HG03432 (cell line): ENCODE measurements at regions not wholly inside any gene's neighbourhood (a gene's known extent, or its start where the extent isn't known, plus 50 kb on each side); places are given as distances from the start of the nearest gene placed in this dataset.

Experiments
- ATAC-seq: cut with Tn5 transposase; IDR thresholded peaks from one replicate; pipeline ENCODE4 v1.9.1; 2021; ENCODE audit warnings: mild to moderate bottlenecking, moderate library complexity; ENCODE audit not compliant: unreplicated experiment

DNA sequence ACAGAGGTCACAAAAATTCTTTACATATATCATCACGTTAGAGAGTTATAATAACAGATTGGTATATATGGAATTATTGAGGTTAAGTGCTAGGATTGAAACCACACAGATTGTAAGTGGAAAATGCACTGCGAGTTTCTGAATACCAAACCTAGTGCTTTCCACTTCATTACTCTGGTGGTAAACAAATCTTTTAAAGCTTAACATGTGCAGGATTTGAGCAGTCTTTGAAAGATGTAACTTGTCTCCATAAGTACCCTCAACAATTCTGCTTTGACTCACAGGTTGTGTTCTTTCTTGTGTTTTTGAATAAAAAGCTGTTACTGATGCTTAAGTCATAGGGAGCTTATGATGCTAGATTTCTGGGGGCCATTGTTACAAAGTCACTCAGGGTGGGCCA lies 314.7 kb upstream of the DACH1 start:
- no peak for ATAC-seq

GRCh38 chr13:72180253-72180952 lies 313.4 kb upstream of the DACH1 start:
- no peak for ATAC-seq

GRCh38 chr13:72174549-72174948 lies 307.5 kb upstream of the DACH1 start:
- ATAC-seq, result no peak

GRCh38 chr13:72170571-72170970 lies 303.6 kb upstream of the DACH1 start:
- no peak for ATAC-seq

DNA sequence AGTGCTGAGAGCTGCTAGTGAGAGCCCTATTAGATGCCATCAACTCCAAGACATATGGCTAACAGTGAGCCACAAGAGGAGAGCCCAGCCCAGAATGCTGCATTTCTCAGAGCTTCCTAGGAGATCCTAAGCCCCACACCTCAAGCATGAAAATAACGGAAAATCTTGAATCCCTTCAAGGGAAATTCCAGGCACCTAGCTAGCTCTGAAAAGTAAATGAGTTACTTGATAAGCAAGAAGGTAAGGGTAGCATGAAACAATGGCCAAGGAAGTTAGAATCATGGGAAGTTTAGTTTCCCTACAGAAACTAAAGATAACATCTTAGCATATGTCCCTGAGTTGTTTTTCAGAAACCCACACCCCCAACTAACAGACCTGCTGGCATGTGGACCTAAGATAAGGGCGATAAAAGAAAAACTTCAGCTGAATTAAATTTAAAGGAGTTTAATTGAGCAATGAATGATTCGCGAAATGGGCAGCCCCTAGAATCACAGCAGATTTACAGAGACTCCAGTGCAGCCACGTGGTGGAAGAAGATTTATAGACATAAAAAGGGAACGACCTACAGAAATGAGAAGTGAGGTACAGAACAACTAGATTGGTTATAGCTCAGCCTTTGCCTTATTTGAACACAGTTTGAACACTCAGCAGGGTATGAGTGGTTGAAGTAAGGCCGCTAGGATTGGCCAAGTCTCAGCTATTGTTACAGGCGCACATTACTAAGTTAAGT lies 301.3 kb upstream of the DACH1 start:
- no peak for ATAC-seq

GRCh38 chr13:72166102-72166650 lies 299.2 kb upstream of the DACH1 start:
- ATAC-seq, result peak; percentile 37

- no peak for ATAC-seq
Measured at GRCh38 chr13:72165276-72165675, 298.3 kb upstream of the DACH1 start.

DNA sequence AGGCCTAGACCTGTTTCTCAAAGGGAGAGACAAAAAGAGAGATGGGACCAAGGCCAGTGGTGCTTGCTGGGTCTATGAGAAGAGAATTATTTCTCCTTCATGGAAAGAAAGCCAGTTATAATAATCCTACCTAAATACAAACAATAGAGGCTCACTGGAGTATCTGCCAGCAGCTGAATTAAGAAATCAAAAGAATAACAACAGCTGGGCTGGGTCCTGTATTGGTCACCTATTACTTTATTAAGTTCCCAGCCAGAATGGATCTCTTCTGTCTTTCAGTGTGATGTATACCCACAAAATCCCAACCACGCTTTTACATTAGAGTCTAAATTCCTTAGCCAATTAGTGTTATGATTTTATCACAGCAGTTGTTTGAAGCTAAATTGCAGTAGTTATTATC lies 297.8 kb upstream of the DACH1 start:
- ATAC-seq, result no peak

GRCh38 chr13:72163678-72164077 lies 296.7 kb upstream of the DACH1 start:
- no peak for ATAC-seq

DNA sequence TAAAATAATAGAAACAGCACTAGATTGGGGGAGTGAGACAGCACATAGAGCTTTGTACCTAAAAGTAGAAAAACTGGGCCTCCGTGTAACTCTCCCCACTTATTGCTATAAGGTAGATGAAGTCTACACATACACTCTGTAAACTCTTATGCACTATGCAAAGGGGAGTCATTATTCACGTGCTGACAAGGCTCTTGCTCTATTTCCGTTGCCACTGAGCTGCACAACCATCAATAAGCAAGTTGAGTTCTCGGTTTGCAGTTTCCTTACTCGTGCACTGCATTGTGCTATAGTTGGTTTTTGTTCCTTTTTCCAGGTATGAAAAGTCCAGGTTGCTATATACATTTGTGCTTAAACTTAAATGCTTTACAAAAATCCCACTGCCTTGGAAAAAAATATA lies 294.0 kb upstream of the DACH1 start:
- ATAC-seq, result peak; percentile 61

- ATAC-seq, result no peak
Measured at GRCh38 chr13:72156760-72157159, 289.8 kb upstream of the DACH1 start.

DNA sequence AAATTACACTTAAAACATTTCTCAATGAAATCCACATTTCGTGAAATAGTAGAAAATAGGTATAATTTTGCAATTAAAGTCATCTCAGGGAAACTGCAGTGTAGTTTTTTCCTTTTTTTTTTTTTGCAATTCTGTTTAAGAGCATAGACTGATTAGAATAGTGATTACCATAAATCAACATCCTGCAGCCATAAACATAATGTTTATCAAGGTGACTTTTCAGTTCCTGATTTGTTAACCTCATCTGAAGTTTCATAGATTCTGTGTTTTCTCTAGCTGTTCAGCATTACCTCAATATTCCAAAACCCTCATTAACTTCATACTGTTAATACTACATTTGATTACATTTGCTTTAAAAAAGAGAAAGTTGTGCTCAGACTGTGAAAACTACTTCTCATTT lies 286.3 kb upstream of the DACH1 start:
- ATAC-seq, result no peak

DNA sequence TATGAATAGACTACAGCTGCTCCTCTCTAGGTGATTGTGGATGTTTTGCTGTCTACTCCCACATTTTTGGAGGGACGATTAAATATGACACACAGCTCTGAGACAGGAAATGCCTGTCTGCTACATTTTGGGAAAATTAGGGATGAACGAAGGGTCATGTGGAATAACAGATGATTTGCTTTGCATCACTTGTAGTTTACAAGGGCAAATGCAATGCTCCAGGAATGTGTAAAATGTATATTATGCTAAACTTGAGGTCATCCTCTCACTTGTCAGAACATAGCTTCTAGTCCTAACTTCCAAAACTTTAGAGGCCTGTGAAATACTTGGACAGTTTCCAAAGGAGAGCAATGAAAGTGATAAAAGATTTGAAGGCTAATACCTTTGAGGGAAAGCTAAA lies 284.2 kb upstream of the DACH1 start:
- ATAC-seq, result no peak

- ATAC-seq, result no peak
Measured at GRCh38 chr13:72150502-72150901, 283.5 kb upstream of the DACH1 start.

GRCh38 chr13:72149701-72150100 lies 282.7 kb upstream of the DACH1 start:
- no peak for ATAC-seq

GRCh38 chr13:72146816-72147215 lies 279.8 kb upstream of the DACH1 start:
- no peak for ATAC-seq

- no peak for ATAC-seq
Measured at GRCh38 chr13:72145383-72145782, 278.4 kb upstream of the DACH1 start.

GRCh38 chr13:72144636-72145035 lies 277.6 kb upstream of the DACH1 start:
- ATAC-seq, result no peak

GRCh38 chr13:72141855-72142519 lies 275.0 kb upstream of the DACH1 start:
- ATAC-seq, result no peak

DNA sequence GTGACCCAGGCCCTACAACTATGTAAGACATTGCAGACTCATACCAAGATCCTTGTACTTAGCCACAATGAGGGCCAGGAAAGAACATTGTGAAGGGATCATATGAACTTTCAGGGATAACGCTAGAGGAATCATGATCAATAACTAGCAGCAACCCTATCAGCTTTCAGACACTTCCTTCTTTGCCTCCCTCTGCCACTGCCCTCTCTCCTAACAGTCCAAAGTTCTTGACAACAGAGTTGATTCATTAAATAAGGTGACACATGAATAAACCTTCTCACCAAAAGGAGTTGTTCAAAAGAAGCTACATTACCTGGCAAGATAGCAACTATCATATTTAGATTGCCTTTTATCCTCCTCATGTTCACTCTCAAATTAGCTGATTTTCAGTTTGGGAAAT lies 272.2 kb upstream of the DACH1 start:
- ATAC-seq, result no peak

DNA sequence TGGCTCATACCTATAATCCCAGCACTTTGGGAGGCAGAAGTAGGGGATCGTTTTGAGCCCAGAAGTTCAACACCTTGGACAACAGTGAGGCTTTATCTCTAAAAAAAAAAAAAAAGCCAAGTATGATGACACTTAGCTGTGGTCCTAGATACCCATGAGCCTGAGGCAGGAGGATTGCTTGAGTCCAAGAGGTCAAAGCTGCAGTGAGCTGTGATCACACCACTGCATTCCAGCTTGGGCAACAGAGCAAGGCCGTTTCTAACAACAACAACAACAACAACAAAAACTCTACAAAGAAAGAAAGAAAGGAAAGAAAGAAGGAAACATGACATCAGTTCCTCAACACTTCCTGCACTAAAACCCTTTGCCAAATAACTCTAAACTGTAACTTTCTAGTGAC lies 265.1 kb upstream of the DACH1 start:
- ATAC-seq, result no peak

DNA sequence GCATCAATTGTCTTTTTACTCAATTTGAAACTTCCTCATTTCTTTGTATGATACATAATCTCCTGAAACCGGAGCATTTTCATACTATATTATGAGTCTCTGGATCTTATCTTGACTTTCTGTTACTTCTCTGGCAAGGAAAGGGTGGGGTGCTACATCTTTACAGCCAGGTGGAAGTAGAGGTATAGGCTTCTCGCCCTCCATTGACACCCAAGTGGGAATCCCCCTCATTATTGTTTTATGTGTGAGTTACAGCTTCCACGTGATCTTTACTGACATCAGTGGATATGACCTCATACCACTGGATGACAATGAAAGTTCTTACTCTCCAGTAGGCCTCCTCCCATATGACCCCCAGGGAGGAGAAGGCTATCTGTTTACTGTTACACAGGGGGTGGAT lies 262.1 kb upstream of the DACH1 start:
- ATAC-seq, result no peak
